ENCODE measurements at regions not wholly inside any gene's neighbourhood (a gene's known extent, or its start where the extent isn't known, plus 50 kb on each side); places are given as distances from the start of the nearest gene placed in this dataset.

DNA sequence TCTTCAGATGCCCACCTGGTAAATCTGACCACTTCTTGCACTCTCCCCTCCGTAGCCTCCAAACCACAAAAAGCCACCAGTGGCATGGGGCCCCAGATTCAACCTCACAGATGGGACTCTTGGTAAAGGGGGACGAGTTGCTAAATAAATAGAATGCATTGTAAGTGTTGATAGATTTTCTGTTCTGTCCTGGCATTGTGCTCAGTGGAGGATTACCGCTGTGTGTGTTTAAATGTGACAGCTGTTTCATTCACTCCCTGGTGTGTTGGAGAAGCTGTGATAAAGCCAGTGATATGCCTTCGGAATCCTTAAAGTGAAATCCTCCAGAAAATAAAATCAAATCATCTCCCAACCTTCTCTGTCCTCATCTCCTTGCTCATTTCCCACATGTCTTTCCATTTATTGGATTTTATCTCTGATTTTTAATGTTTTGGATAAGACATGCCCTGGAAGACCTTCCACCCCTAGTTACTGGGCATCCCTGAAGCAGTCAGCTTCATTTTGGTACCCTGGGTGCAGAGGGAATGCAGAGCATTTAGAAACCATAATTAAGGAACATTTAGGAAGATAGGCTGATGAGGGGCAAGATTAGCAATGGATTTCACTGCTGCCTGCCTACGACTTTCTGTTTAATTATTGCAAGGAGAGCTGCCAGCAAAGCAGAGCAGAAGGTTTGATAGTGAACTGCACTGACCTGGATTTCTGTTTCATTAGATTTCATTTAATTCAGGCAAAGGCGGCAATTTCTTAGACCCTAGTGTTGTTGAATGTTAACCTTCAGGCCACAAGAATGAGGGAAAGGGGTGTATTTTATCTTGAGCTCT lies 460.9 kb upstream of the KIRREL3 start:
- TF ChIP-seq, protein P1, sequence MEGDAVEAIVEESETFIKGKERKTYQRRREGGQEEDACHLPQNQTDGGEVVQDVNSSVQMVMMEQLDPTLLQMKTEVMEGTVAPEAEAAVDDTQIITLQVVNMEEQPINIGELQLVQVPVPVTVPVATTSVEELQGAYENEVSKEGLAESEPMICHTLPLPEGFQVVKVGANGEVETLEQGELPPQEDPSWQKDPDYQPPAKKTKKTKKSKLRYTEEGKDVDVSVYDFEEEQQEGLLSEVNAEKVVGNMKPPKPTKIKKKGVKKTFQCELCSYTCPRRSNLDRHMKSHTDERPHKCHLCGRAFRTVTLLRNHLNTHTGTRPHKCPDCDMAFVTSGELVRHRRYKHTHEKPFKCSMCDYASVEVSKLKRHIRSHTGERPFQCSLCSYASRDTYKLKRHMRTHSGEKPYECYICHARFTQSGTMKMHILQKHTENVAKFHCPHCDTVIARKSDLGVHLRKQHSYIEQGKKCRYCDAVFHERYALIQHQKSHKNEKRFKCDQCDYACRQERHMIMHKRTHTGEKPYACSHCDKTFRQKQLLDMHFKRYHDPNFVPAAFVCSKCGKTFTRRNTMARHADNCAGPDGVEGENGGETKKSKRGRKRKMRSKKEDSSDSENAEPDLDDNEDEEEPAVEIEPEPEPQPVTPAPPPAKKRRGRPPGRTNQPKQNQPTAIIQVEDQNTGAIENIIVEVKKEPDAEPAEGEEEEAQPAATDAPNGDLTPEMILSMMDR (IDR thresholded peaks at IDR 0.05): no peak
- no peak for TF ChIP-seq POLR2A (IDR thresholded peaks at IDR 0.05)

Measured in body of pancreas (tissue), 4 donors.